GM21529 (cell line): ENCODE measurements at regions not wholly inside any gene's neighbourhood (a gene's known extent, or its start where the extent isn't known, plus 50 kb on each side); places are given as distances from the start of the nearest gene placed in this dataset.

Experiments used
- ATAC-seq: cut with Tn5 transposase; IDR thresholded peaks from one replicate; pipeline ENCODE4 v1.9.1; 2021; ENCODE audit not compliant: unreplicated experiment

- no peak for ATAC-seq
Measured at GRCh38 chr2:19614066-19614465, 255.6 kb upstream of the OSR1 start.

GRCh38 chr2:19611491-19612332 is 253.3 kb upstream of the OSR1 start:
- ATAC-seq, result no peak

GRCh38 chr2:19609266-19609665 is 250.8 kb upstream of the OSR1 start:
- no peak for ATAC-seq

- ATAC-seq, result no peak
Measured at GRCh38 chr2:19607931-19608771, 249.7 kb upstream of the OSR1 start.

GRCh38 chr2:19607400-19607799 is 249.0 kb upstream of the OSR1 start:
- no peak for ATAC-seq

- no peak for ATAC-seq
Measured at GRCh38 chr2:19600982-19601381, 242.6 kb upstream of the OSR1 start.

GRCh38 chr2:19600506-19600905 is 242.1 kb upstream of the OSR1 start:
- no peak for ATAC-seq

GRCh38 chr2:19598971-19599370 is 240.5 kb upstream of the OSR1 start:
- no peak for ATAC-seq

- ATAC-seq, result no peak
Measured at GRCh38 chr2:19592197-19592596, 233.8 kb upstream of the OSR1 start.

- ATAC-seq, result no peak
Measured at GRCh38 chr2:19589791-19590190, 231.4 kb upstream of the OSR1 start.

- no peak for ATAC-seq
Measured at GRCh38 chr2:19580830-19581229, 222.4 kb upstream of the OSR1 start.

GRCh38 chr2:19580264-19580663 is 221.8 kb upstream of the OSR1 start:
- no peak for ATAC-seq

- ATAC-seq, result no peak
Measured at GRCh38 chr2:19579461-19579860, 221.0 kb upstream of the OSR1 start.

- no peak for ATAC-seq
Measured at GRCh38 chr2:19577723-19578122, 219.3 kb upstream of the OSR1 start.

GRCh38 chr2:19576411-19576810 is 218.0 kb upstream of the OSR1 start:
- no peak for ATAC-seq

GRCh38 chr2:19575641-19576040 is 217.2 kb upstream of the OSR1 start:
- ATAC-seq, result no peak

GRCh38 chr2:19574778-19575260 is 216.4 kb upstream of the OSR1 start:
- ATAC-seq, result no peak

GRCh38 chr2:19573784-19574183 is 215.4 kb upstream of the OSR1 start:
- no peak for ATAC-seq

GRCh38 chr2:19571773-19572172 is 213.3 kb upstream of the OSR1 start:
- ATAC-seq, result no peak

- no peak for ATAC-seq
Measured at GRCh38 chr2:19569300-19569791, 210.9 kb upstream of the OSR1 start.

GRCh38 chr2:19568809-19569208 is 210.4 kb upstream of the OSR1 start:
- no peak for ATAC-seq

- no peak for ATAC-seq
Measured at GRCh38 chr2:19560785-19561184, 202.4 kb upstream of the OSR1 start.
